ENCODE measurements at regions not wholly inside any gene's neighbourhood (a gene's known extent, or its start where the extent isn't known, plus 50 kb on each side); places are given as distances from the start of the nearest gene placed in this dataset.

- Histone ChIP-seq H3F3A (ENCODE audit: control insufficient read depth, insufficient read depth) (no peaks in the 10 kb centered on the region), H3K4me3 (ENCODE audit: low read length) (no peak overlapping the region), H3K9me3 (ENCODE audit: control insufficient read depth, insufficient read depth, low read length) (no peaks in the 10 kb centered on the region), H3K36me3 (ENCODE audit: control insufficient read depth, low read length) (no peaks in the 10 kb centered on the region), H3K27me3 (ENCODE audit: control insufficient read depth, low read length) (no peaks in the 10 kb centered on the region), H3K4me2 (ENCODE audit: low read length) (no peak overlapping the region), H3K27ac (ENCODE audit: low read depth, low read length) (no peak overlapping the region), H3K79me2 (ENCODE audit: control insufficient read depth, low read length) (no peaks in the 10 kb centered on the region), H4K20me1 (ENCODE audit: control insufficient read depth, insufficient read depth, low read depth, low read length) (no peaks in the 10 kb centered on the region), H3K4me1 (ENCODE audit: control insufficient read depth, low read length) (no peaks in the 10 kb centered on the region), H3K9me2 (replicated peaks; ENCODE audit: control insufficient read depth, low read length) (no peaks in the 10 kb centered on the region)
- TF ChIP-seq EZH2phosphoT487 (IDR thresholded peaks at IDR 0.05; ENCODE audit: borderline replicate concordance, low read length): no peak
- no peak for TF ChIP-seq CTCF (IDR thresholded peaks at IDR 0.05; ENCODE audit: low read depth, low read length, poor library complexity, severe bottlenecking)
These were observed 264.8 kb upstream of the LDB2 start for GRCh38 chr4:17163156-17163771.

- no peak overlapping the region for H3K4me3 ChIP-seq (ENCODE audit: low read length)
- H3K36me3 ChIP-seq (ENCODE audit: control insufficient read depth, low read length): no peaks in the 10 kb centered on the region
- H3K9me3 ChIP-seq (ENCODE audit: control insufficient read depth, insufficient read depth, low read length): no peaks in the 10 kb centered on the region
- no peaks in the 10 kb centered on the region; the same call in 1 of the 2 replicates for H3K27me3 ChIP-seq (ENCODE audit: control insufficient read depth, low read length)
- H3K9me2 ChIP-seq (replicated peaks; ENCODE audit: control insufficient read depth, low read length): no peaks in the 10 kb centered on the region
- TF ChIP-seq EZH2phosphoT487 (IDR thresholded peaks at IDR 0.05; ENCODE audit: borderline replicate concordance, low read length): no peak
- TF ChIP-seq CTCF (IDR thresholded peaks at IDR 0.05; ENCODE audit: low read depth, low read length, poor library complexity, severe bottlenecking): no peak
- H3F3A ChIP-seq (ENCODE audit: control insufficient read depth, insufficient read depth): no peaks in the 10 kb centered on the region
- H4K20me1 ChIP-seq (ENCODE audit: control insufficient read depth, insufficient read depth, low read depth, low read length): no peaks in the 10 kb centered on the region
- H3K4me1 ChIP-seq (ENCODE audit: control insufficient read depth, low read length): no peaks in the 10 kb centered on the region
- H3K4me2 ChIP-seq (ENCODE audit: low read length): no peak overlapping the region
- H3K27ac ChIP-seq (ENCODE audit: low read depth, low read length): no peak overlapping the region
- no peaks in the 10 kb centered on the region for H3K79me2 ChIP-seq (ENCODE audit: control insufficient read depth, low read length)
These were observed 258.9 kb upstream of the LDB2 start for GRCh38 chr4:17157304-17157703.

- H3K36me3 ChIP-seq (ENCODE audit: control insufficient read depth, low read length): no peaks in the 10 kb centered on the region
- H3K9me3 ChIP-seq (ENCODE audit: control insufficient read depth, insufficient read depth, low read length): no peaks in the 10 kb centered on the region
- H3K4me2 ChIP-seq (ENCODE audit: low read length): no peak overlapping the region
- H3K27ac ChIP-seq (ENCODE audit: low read depth, low read length): no peak overlapping the region
- no peaks in the 10 kb centered on the region for H4K20me1 ChIP-seq (ENCODE audit: control insufficient read depth, insufficient read depth, low read depth, low read length)
- H3K4me3 ChIP-seq (ENCODE audit: low read length): no peak overlapping the region
- H3K9me2 ChIP-seq (replicated peaks; ENCODE audit: control insufficient read depth, low read length): no peaks in the 10 kb centered on the region
- TF ChIP-seq EZH2phosphoT487 (IDR thresholded peaks at IDR 0.05; ENCODE audit: borderline replicate concordance, low read length) (no peak), CTCF (IDR thresholded peaks at IDR 0.05; ENCODE audit: low read depth, low read length, poor library complexity, severe bottlenecking) (no peak)
- H3K79me2 ChIP-seq (ENCODE audit: control insufficient read depth, low read length): no peaks in the 10 kb centered on the region
- no peaks in the 10 kb centered on the region; the same call in 1 of the 2 replicates for H3K27me3 ChIP-seq (ENCODE audit: control insufficient read depth, low read length)
- H3F3A ChIP-seq (ENCODE audit: control insufficient read depth, insufficient read depth): no peaks in the 10 kb centered on the region
- H3K4me1 ChIP-seq (ENCODE audit: control insufficient read depth, low read length): no peaks in the 10 kb centered on the region
These were observed 257.0 kb upstream of the LDB2 start for GRCh38 chr4:17155486-17155885.

All from DOHH2 (cell line).